Duodenal mucosa (tissue), 2 donors: ENCODE measurements at regions not wholly inside any gene's neighbourhood (a gene's known extent, or its start where the extent isn't known, plus 50 kb on each side); places are given as distances from the start of the nearest gene placed in this dataset.
"Not testable (repeated sequence)": the region's sequence is repeated elsewhere in the genome, so short reads cannot be mapped to it uniquely, and the experiment has no call there.

ENCODE experiments used
- H3K27ac ChIP-seq: one replicate; pipeline ENCODE4 v1.7.0; 2013; ENCODE audit warnings: low read depth, low read length
- H3K27me3 ChIP-seq, 2 donors: one replicate each; pipeline ENCODE4 v1.7.0; 2013; ENCODE audit warnings: low read length in 2 of 2, control low read depth in 1 of 2; ENCODE audit not compliant: insufficient read depth in 2 of 2, control insufficient read depth in 1 of 2
- H3K36me3 ChIP-seq, 2 donors: one replicate each; pipeline ENCODE4 v1.7.0; 2013; ENCODE audit warnings: low read length in 2 of 2, control low read depth in 1 of 2; ENCODE audit not compliant: insufficient read depth in 2 of 2, control insufficient read depth in 1 of 2
- H3K4me1 ChIP-seq, 2 donors: one replicate each; pipeline ENCODE4 v1.7.0; 2013; ENCODE audit warnings: low read length in 2 of 2, control low read depth in 1 of 2; ENCODE audit not compliant: insufficient read depth in 2 of 2, control insufficient read depth in 1 of 2
- H3K4me3 ChIP-seq, 2 donors: one replicate each; pipeline ENCODE4 v1.7.0; 2013; ENCODE audit warnings: low read length in 2 of 2, low read depth in 1 of 2
- H3K9ac ChIP-seq, 2 donors: one replicate each; pipeline ENCODE4 v1.7.0; 2013; ENCODE audit warnings: low read length in 2 of 2, low read depth in 1 of 2
- H3K9me3 ChIP-seq, 2 donors: one replicate each; pipeline ENCODE4 v1.7.0; 2013; ENCODE audit warnings: low read length in 2 of 2, control low read depth in 1 of 2; ENCODE audit not compliant: control insufficient read depth in 1 of 2

GRCh38 chr15:20309395-20309794, 232.2 kb downstream of the GOLGA6L6 start:
- H3K9me3 ChIP-seq: peaks cover 30 to 32% of the 10 kb centered on the region in 2 donors
- H3K27me3 ChIP-seq, H3K4me1 ChIP-seq, H3K4me3 ChIP-seq, H3K36me3 ChIP-seq, H3K27ac ChIP-seq, H3K9ac ChIP-seq: not testable (repeated sequence)

DNA sequence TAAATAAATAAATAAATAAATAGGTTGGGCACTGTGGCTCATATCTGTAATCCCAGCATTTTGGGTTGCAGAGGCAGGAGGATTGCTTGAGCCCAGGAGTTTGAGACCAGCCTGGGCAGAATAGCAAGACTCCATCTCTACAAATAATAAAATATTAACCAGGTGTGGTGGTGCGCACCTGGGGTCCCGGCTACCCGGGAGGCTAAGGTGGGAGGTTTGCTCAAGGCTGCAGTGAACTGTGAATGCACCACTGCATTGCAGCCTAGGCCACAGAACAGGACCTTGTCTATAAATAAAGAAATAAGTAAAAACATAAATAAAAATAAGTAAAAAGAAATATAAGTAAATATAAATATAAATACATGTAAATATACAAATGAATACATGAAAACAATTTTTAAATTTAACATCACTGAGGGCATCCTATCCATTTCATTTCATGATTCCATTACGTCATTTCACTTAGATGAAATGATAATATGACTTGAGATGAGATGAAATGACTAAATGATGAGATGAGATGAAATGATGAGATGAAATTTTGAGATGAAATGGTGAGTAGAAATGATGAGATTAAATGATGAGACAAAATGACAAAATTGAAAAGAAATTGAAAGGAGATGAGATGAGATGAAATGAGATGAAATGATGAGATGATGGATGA, 233.4 kb downstream of the GOLGA6L6 start:
- peaks cover 39 to 41% of the 10 kb centered on the region in 2 donors for H3K9me3 ChIP-seq
- H3K27ac ChIP-seq, H3K4me1 ChIP-seq, H3K36me3 ChIP-seq, H3K27me3 ChIP-seq, H3K9ac ChIP-seq, H3K4me3 ChIP-seq: not testable (repeated sequence)

DNA sequence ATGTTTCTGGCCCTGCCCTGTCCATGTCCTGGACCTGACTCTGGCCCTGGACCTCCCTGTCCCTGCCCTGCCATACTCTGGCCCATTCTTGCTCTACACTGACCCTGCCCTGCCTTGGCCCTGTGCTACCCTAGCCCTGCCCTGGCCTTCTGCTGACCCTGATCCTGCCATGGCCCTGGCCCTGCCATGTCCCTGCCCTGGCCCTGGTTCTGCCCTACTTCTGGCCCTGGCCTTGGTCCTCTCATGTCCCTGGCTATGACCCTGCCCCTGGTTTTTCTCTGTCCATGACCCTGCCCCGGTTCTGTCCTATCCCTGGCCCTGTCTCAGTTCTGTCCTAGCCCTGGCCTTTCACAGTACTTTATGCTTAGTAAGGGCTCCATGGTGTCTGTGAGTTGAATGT, 234.5 kb downstream of the GOLGA6L6 start:
- H3K36me3 ChIP-seq, H3K27ac ChIP-seq, H3K27me3 ChIP-seq, H3K4me3 ChIP-seq, H3K4me1 ChIP-seq, H3K9ac ChIP-seq: not testable (repeated sequence)
- H3K9me3 ChIP-seq: peaks cover 40 to 49% of the 10 kb centered on the region in 2 donors

- not testable (repeated sequence) for H3K36me3 ChIP-seq, H3K27ac ChIP-seq, H3K27me3 ChIP-seq, H3K4me3 ChIP-seq, H3K4me1 ChIP-seq, H3K9ac ChIP-seq
- H3K9me3 ChIP-seq: peaks cover 40 to 54% of the 10 kb centered on the region in 2 donors
Observed at GRCh38 chr15:20306497-20307106, 235.0 kb downstream of the GOLGA6L6 start.

DNA sequence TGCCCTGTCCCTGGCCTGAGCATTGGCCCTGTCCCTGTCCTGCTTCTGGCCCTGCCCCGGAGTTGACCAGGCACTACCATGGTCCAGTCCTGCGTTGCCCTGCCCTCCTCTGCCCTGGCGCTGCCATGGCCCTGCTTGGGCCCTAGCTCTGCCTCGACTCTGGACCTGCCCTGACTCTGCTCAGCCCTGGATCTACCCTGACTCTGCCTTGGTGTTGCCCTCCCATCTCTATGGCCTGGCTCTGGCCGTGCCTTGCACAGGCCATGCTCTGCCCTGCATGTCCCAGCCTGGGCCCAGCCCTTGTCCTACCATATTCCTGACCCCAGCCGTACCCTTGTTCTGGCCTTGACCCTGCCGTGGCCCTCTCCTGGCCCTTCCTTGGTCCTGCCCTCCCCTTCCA, 235.7 kb downstream of the GOLGA6L6 start:
- H3K27me3 ChIP-seq, H3K9ac ChIP-seq, H3K27ac ChIP-seq, H3K4me3 ChIP-seq, H3K36me3 ChIP-seq, H3K4me1 ChIP-seq: not testable (repeated sequence)
- H3K9me3 ChIP-seq: peaks cover 40 to 53% of the 10 kb centered on the region in 2 donors

- not testable (repeated sequence) for H3K27me3 ChIP-seq, H3K36me3 ChIP-seq, H3K9ac ChIP-seq, H3K27ac ChIP-seq, H3K4me1 ChIP-seq, H3K4me3 ChIP-seq
- peaks cover 34 to 57% of the 10 kb centered on the region in 2 donors for H3K9me3 ChIP-seq
Observed at GRCh38 chr15:20305015-20305465, 236.6 kb downstream of the GOLGA6L6 start.

DNA sequence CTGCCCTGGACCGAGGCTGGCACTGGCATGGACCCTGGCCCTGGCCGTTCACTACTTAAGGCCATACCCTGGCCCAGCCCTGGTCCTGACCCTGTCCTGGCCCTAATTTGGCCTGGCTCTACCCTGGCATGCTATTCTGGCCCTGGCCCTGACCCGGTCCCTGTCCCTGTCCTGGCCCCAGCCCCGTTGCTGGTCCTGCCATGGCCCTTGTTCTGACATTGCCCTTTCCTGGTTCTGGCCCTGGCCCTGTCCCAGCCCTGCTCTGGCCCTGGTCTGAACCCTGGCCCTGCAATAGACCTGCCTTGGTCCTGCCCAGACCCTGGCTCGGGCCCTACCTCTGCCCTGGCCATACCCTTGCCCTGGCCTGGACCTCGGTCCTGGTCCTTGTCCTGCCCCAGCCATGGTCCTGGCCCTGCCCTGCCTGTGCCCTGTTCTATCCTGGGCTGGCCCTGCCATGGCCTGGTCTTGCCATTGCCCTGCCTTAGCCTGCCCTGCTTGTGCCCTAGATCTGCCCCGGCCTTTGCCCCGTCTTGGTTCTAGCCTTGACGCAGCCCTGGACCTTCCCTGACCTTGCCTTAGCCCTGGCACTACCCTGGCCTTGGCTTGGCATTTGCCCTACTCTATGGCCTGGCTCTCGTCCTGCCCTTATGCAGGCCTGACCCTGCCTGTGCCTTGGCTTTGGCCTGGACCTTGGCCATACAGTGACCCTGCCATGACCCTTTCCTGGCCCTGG, 237.2 kb downstream of the GOLGA6L6 start:
- not testable (repeated sequence) for H3K27me3 ChIP-seq, H3K9ac ChIP-seq, H3K36me3 ChIP-seq, H3K4me1 ChIP-seq, H3K27ac ChIP-seq, H3K4me3 ChIP-seq
- peaks cover 34 to 57% of the 10 kb centered on the region in 2 donors for H3K9me3 ChIP-seq

DNA sequence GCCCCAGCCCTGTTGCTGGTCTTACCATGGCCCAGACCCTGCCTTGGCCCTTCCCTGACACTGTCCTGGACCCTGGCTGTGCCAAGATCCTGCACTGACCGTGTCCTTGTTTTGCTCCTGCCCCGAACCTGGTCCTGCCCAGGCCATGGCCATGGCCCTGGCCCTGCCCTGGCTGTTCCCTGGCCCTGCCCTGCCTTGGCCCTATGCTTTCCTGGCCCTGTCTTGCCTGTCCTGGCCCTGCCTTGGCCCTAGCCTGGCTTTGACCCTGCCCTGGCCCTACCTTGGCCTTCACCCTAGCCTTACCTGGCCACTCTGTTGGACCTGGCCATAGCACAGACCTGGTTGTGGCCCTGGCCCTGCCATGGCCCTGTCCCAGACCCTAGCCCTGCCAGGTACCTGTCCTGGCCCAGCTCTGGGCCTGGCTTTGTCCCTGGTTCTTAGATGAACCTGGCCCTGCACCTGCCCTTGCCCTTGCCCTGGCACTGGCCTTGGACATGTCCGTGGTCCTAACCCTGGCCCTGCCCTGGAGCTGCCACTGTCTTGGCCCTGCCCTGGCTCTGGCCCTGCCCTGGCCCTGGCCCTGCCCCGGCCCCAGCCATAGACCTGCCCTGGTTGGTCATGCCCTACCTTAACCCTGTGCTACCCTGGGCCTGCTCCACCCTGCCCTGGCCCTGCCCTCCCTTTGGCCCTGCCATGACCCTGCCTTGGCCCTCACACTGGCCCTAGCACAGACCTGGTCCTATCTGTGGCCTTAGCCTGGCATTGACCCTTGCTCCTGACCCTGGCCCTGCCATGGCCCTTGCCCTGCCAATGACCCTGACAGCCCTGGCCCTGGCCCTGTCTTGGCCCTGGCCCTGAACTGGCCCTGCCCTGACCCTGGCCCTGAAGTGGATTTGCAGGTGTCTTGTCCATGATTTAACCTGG, 238.1 kb downstream of the GOLGA6L6 start:
- H3K4me1 ChIP-seq, H3K9ac ChIP-seq, H3K36me3 ChIP-seq, H3K27me3 ChIP-seq, H3K27ac ChIP-seq, H3K4me3 ChIP-seq: not testable (repeated sequence)
- H3K9me3 ChIP-seq: peaks cover 30 to 57% of the 10 kb centered on the region in 2 donors

- not testable (repeated sequence) for H3K9ac ChIP-seq, H3K27ac ChIP-seq, H3K27me3 ChIP-seq, H3K36me3 ChIP-seq, H3K4me1 ChIP-seq, H3K4me3 ChIP-seq
- H3K9me3 ChIP-seq: peaks cover 30 to 52% of the 10 kb centered on the region in 2 donors
Observed at GRCh38 chr15:20302141-20303069, 239.2 kb downstream of the GOLGA6L6 start.
